ENCODE measurements at regions not wholly inside any gene's neighbourhood (a gene's known extent, or its start where the extent isn't known, plus 50 kb on each side); places are given as distances from the start of the nearest gene placed in this dataset.

GRCh38 chr5:61823065-61823464, 482.9 kb upstream of the KIF2A start:
- ATAC-seq (ENCODE audit: low FRiP score) (no peak), DNase-seq (no peak)
- Histone ChIP-seq H3K27me3 (ENCODE audit: control insufficient read depth in 1 of 2, insufficient read depth in 2 of 2, low read length in 1 of 2) (peaks cover 0 to 1% of the 10 kb centered on the region in 2 donors), H3K36me3 (ENCODE audit: control insufficient read depth in 1 of 2, insufficient read depth in 2 of 2, low read length in 1 of 2) (no peaks in the 10 kb centered on the region), H3K9me3 (ENCODE audit: control insufficient read depth, low read length) (no peaks in the 10 kb centered on the region), H3K4me3 (ENCODE audit: low read length in 2 of 2) (no peak overlapping the region), H3K27ac (ENCODE audit: low read depth in 1 of 2, low read length in 2 of 2) (no peak overlapping the region), H3K4me1 (ENCODE audit: control insufficient read depth in 1 of 2, insufficient read depth in 2 of 2, low read length in 2 of 2) (no peaks in the 10 kb centered on the region)
- 79 to 80% methylated on average over 10 of the region's 10 CpGs for WGBS, 2 donors
- intact Hi-C loops (cut with DNase I) = no loop called here

- no peak overlapping the region for H3K27ac ChIP-seq (ENCODE audit: low read depth in 1 of 2, low read length in 2 of 2)
- intact Hi-C loops (cut with DNase I) = no loop called here
- ATAC-seq (ENCODE audit: low FRiP score) (no peak), DNase-seq (no peak)
- 40 to 46% methylated on average over 2 of the region's 2 CpGs for WGBS, 2 donors
- H3K4me3 ChIP-seq (ENCODE audit: low read length in 2 of 2) = no peak overlapping the region
- no peaks in the 10 kb centered on the region for H3K4me1 ChIP-seq (ENCODE audit: control insufficient read depth in 1 of 2, insufficient read depth in 2 of 2, low read length in 2 of 2)
- H3K9me3 ChIP-seq (ENCODE audit: control insufficient read depth, low read length) = no peaks in the 10 kb centered on the region
- H3K36me3 ChIP-seq (ENCODE audit: control insufficient read depth in 1 of 2, insufficient read depth in 2 of 2, low read length in 1 of 2) = no peaks in the 10 kb centered on the region
- peaks cover 0 to 1% of the 10 kb centered on the region in 2 donors for H3K27me3 ChIP-seq (ENCODE audit: control insufficient read depth in 1 of 2, insufficient read depth in 2 of 2, low read length in 1 of 2)
Measured at GRCh38 chr5:61823781-61824180, 482.2 kb upstream of the KIF2A start.

- no peak for ATAC-seq (ENCODE audit: low FRiP score)
Measured at GRCh38 chr5:61824396-61824795, 481.6 kb upstream of the KIF2A start.

GRCh38 chr5:61827445-61827975, 478.5 kb upstream of the KIF2A start:
- ATAC-seq (ENCODE audit: low FRiP score) = no peak
- Histone ChIP-seq H3K36me3 (ENCODE audit: control insufficient read depth in 1 of 2, insufficient read depth in 2 of 2, low read length in 1 of 2) (no peaks in the 10 kb centered on the region), H3K4me3 (ENCODE audit: low read length in 2 of 2) (no peak overlapping the region), H3K4me1 (ENCODE audit: control insufficient read depth in 1 of 2, insufficient read depth in 2 of 2, low read length in 2 of 2) (no peaks in the 10 kb centered on the region), H3K27me3 (ENCODE audit: control insufficient read depth in 1 of 2, insufficient read depth in 2 of 2, low read length in 1 of 2) (peaks cover 0 to 1% of the 10 kb centered on the region in 2 donors), H3K27ac (ENCODE audit: low read depth in 1 of 2, low read length in 2 of 2) (no peak overlapping the region), H3K9me3 (ENCODE audit: control insufficient read depth, low read length) (no peaks in the 10 kb centered on the region)
- 47 to 61% methylated on average over 2 of the region's 2 CpGs for WGBS, 2 donors
- DNase-seq = no peak
- intact Hi-C loops (cut with DNase I) = no loop called here

More at GRCh38 chr5:61824396-61824795, 481.6 kb upstream of the KIF2A start:
- Histone ChIP-seq H3K27ac (ENCODE audit: low read depth in 1 of 2, low read length in 2 of 2) (no peak overlapping the region), H3K4me3 (ENCODE audit: low read length in 2 of 2) (no peak overlapping the region), H3K4me1 (ENCODE audit: control insufficient read depth in 1 of 2, insufficient read depth in 2 of 2, low read length in 2 of 2) (no peaks in the 10 kb centered on the region), H3K27me3 (ENCODE audit: control insufficient read depth in 1 of 2, insufficient read depth in 2 of 2, low read length in 1 of 2) (peaks cover 0 to 1% of the 10 kb centered on the region in 2 donors), H3K9me3 (ENCODE audit: control insufficient read depth, low read length) (no peaks in the 10 kb centered on the region), H3K36me3 (ENCODE audit: control insufficient read depth in 1 of 2, insufficient read depth in 2 of 2, low read length in 1 of 2) (no peaks in the 10 kb centered on the region)
- intact Hi-C loops (cut with DNase I) = no loop called here
- WGBS, 2 donors = 84 to 85% methylated on average over 4 of the region's 4 CpGs
- DNase-seq = no peak

GRCh38 chr5:61828856-61829255, 477.1 kb upstream of the KIF2A start:
- Histone ChIP-seq H3K4me1 (ENCODE audit: control insufficient read depth in 1 of 2, insufficient read depth in 2 of 2, low read length in 2 of 2) (no peaks in the 10 kb centered on the region), H3K27me3 (ENCODE audit: control insufficient read depth in 1 of 2, insufficient read depth in 2 of 2, low read length in 1 of 2) (peaks cover 0 to 1% of the 10 kb centered on the region in 2 donors), H3K4me3 (ENCODE audit: low read length in 2 of 2) (no peak overlapping the region), H3K27ac (ENCODE audit: low read depth in 1 of 2, low read length in 2 of 2) (no peak overlapping the region), H3K9me3 (ENCODE audit: control insufficient read depth, low read length) (no peaks in the 10 kb centered on the region), H3K36me3 (ENCODE audit: control insufficient read depth in 1 of 2, insufficient read depth in 2 of 2, low read length in 1 of 2) (no peaks in the 10 kb centered on the region)
- DNase-seq (no peak), ATAC-seq (ENCODE audit: low FRiP score) (no peak)
- intact Hi-C loops (cut with DNase I) = no loop called here
- WGBS, 2 donors = 79 to 88% methylated on average over 3 of the region's 3 CpGs

GRCh38 chr5:61831736-61832135, 474.3 kb upstream of the KIF2A start:
- ATAC-seq (ENCODE audit: low FRiP score) (no peak), DNase-seq (no peak)
- Histone ChIP-seq H3K9me3 (ENCODE audit: control insufficient read depth, low read length) (no peaks in the 10 kb centered on the region), H3K27ac (ENCODE audit: low read depth in 1 of 2, low read length in 2 of 2) (no peak overlapping the region), H3K36me3 (ENCODE audit: control insufficient read depth in 1 of 2, insufficient read depth in 2 of 2, low read length in 1 of 2) (no peaks in the 10 kb centered on the region), H3K4me3 (ENCODE audit: low read length in 2 of 2) (no peak overlapping the region), H3K27me3 (ENCODE audit: control insufficient read depth in 1 of 2, insufficient read depth in 2 of 2, low read length in 1 of 2) (no peaks in the 10 kb centered on the region), H3K4me1 (ENCODE audit: control insufficient read depth in 1 of 2, insufficient read depth in 2 of 2, low read length in 2 of 2) (no peaks in the 10 kb centered on the region)
- 87 to 92% methylated on average over 4 of the region's 4 CpGs for WGBS, 2 donors
- intact Hi-C loops (cut with DNase I) = no loop called here

- ATAC-seq (ENCODE audit: low FRiP score) (no peak), DNase-seq (no peak)
- no peaks in the 10 kb centered on the region for H3K9me3 ChIP-seq (ENCODE audit: control insufficient read depth, low read length)
- no peak overlapping the region for H3K27ac ChIP-seq (ENCODE audit: low read depth in 1 of 2, low read length in 2 of 2)
- no peak overlapping the region for H3K4me3 ChIP-seq (ENCODE audit: low read length in 2 of 2)
- intact Hi-C loops (cut with DNase I) = no loop called here
- H3K27me3 ChIP-seq (ENCODE audit: control insufficient read depth in 1 of 2, insufficient read depth in 2 of 2, low read length in 1 of 2) = no peaks in the 10 kb centered on the region
- H3K36me3 ChIP-seq (ENCODE audit: control insufficient read depth in 1 of 2, insufficient read depth in 2 of 2, low read length in 1 of 2) = no peaks in the 10 kb centered on the region
- H3K4me1 ChIP-seq (ENCODE audit: control insufficient read depth in 1 of 2, insufficient read depth in 2 of 2, low read length in 2 of 2) = no peaks in the 10 kb centered on the region
Measured at GRCh38 chr5:61837788-61838187, 468.2 kb upstream of the KIF2A start.

GRCh38 chr5:61840361-61840760, 465.6 kb upstream of the KIF2A start:
- no peaks in the 10 kb centered on the region for H3K36me3 ChIP-seq (ENCODE audit: control insufficient read depth in 1 of 2, insufficient read depth in 2 of 2, low read length in 1 of 2)
- H3K4me1 ChIP-seq (ENCODE audit: control insufficient read depth in 1 of 2, insufficient read depth in 2 of 2, low read length in 2 of 2) = no peaks in the 10 kb centered on the region
- no peaks in the 10 kb centered on the region for H3K9me3 ChIP-seq (ENCODE audit: control insufficient read depth, low read length)
- WGBS, 2 donors = 31 to 34% methylated on average over 3 of the region's 3 CpGs
- DNase-seq (no peak), ATAC-seq (ENCODE audit: low FRiP score) (no peak)
- no peak overlapping the region for H3K27ac ChIP-seq (ENCODE audit: low read depth in 1 of 2, low read length in 2 of 2)
- H3K27me3 ChIP-seq (ENCODE audit: control insufficient read depth in 1 of 2, insufficient read depth in 2 of 2, low read length in 1 of 2) = no peaks in the 10 kb centered on the region
- intact Hi-C loops (cut with DNase I) = no loop called here
- no peak overlapping the region for H3K4me3 ChIP-seq (ENCODE audit: low read length in 2 of 2)

GRCh38 chr5:61842840-61843239, 463.2 kb upstream of the KIF2A start:
- no peaks in the 10 kb centered on the region for H3K4me1 ChIP-seq (ENCODE audit: control insufficient read depth in 1 of 2, insufficient read depth in 2 of 2, low read length in 2 of 2)
- peaks cover 2% of the 10 kb centered on the region for H3K9me3 ChIP-seq (ENCODE audit: control insufficient read depth, low read length)
- H3K4me3 ChIP-seq (ENCODE audit: low read length in 2 of 2) = no peak overlapping the region
- H3K36me3 ChIP-seq (ENCODE audit: control insufficient read depth in 1 of 2, insufficient read depth in 2 of 2, low read length in 1 of 2) = no peaks in the 10 kb centered on the region
- no peak overlapping the region for H3K27ac ChIP-seq (ENCODE audit: low read depth in 1 of 2, low read length in 2 of 2)
- no peak for DNase-seq
- H3K27me3 ChIP-seq (ENCODE audit: control insufficient read depth in 1 of 2, insufficient read depth in 2 of 2, low read length in 1 of 2) = no peaks in the 10 kb centered on the region
- intact Hi-C loops (cut with DNase I) = no loop called here
- no peak for ATAC-seq (ENCODE audit: low FRiP score)
- 79% methylated on average over 1 of the region's 1 CpG for WGBS, 2 donors
